Ishikawa (cell line): ENCODE measurements at regions not wholly inside any gene's neighbourhood (a gene's known extent, or its start where the extent isn't known, plus 50 kb on each side); places are given as distances from the start of the nearest gene placed in this dataset.

ENCODE experiments used
- CEBPB ChIP-seq: IDR thresholded peaks from 2 replicates; pipeline ENCODE4 v1.6.1; 2012
- CREB1 ChIP-seq: IDR thresholded peaks from 2 replicates; pipeline ENCODE4 v1.6.1; 2012; ENCODE audit warnings: low read depth
- EGR1 ChIP-seq: IDR thresholded peaks from 2 replicates; pipeline ENCODE4 v1.6.1; 2012
- EP300 ChIP-seq: IDR thresholded peaks from 2 replicates; pipeline ENCODE4 v1.6.1; 2012; ENCODE audit warnings: borderline replicate concordance
- FOXM1 ChIP-seq: IDR thresholded peaks from 2 replicates; pipeline ENCODE4 v1.6.1; 2012; ENCODE audit warnings: low read depth, borderline replicate concordance
- NFIC ChIP-seq: IDR thresholded peaks from 2 replicates; pipeline ENCODE4 v1.6.1; 2012
- RAD21 ChIP-seq: IDR thresholded peaks from 2 replicates; pipeline ENCODE4 v1.6.1; 2012; ENCODE audit warnings: low read depth
- TAF1 ChIP-seq: IDR thresholded peaks from 2 replicates; pipeline ENCODE4 v1.6.1; 2012; ENCODE audit warnings: low read depth, mild to moderate bottlenecking
- TCF12 ChIP-seq: IDR thresholded peaks from 2 replicates; pipeline ENCODE4 v1.6.1; 2012; ENCODE audit warnings: low read depth
- TEAD4 ChIP-seq: IDR thresholded peaks from 2 replicates; pipeline ENCODE4 v1.6.1; 2012
- USF1 ChIP-seq: IDR thresholded peaks from 2 replicates; pipeline ENCODE4 v1.6.1; 2012
- YY1 ChIP-seq: IDR thresholded peaks from 2 replicates; pipeline ENCODE4 v1.6.1; 2012; ENCODE audit warnings: low read depth
- ZBTB7A ChIP-seq: IDR thresholded peaks from 2 replicates; pipeline ENCODE4 v1.6.1; 2012; ENCODE audit warnings: low read depth
- TF ChIP-seq, protein P1 (sequence below): IDR thresholded peaks from 2 replicates; pipeline ENCODE4 v1.6.1; 2012
- TF ChIP-seq, protein P2 (sequence below): IDR thresholded peaks from 2 replicates; pipeline ENCODE4 v1.6.1; 2012; ENCODE audit warnings: low read depth, mild to moderate bottlenecking

DNA sequence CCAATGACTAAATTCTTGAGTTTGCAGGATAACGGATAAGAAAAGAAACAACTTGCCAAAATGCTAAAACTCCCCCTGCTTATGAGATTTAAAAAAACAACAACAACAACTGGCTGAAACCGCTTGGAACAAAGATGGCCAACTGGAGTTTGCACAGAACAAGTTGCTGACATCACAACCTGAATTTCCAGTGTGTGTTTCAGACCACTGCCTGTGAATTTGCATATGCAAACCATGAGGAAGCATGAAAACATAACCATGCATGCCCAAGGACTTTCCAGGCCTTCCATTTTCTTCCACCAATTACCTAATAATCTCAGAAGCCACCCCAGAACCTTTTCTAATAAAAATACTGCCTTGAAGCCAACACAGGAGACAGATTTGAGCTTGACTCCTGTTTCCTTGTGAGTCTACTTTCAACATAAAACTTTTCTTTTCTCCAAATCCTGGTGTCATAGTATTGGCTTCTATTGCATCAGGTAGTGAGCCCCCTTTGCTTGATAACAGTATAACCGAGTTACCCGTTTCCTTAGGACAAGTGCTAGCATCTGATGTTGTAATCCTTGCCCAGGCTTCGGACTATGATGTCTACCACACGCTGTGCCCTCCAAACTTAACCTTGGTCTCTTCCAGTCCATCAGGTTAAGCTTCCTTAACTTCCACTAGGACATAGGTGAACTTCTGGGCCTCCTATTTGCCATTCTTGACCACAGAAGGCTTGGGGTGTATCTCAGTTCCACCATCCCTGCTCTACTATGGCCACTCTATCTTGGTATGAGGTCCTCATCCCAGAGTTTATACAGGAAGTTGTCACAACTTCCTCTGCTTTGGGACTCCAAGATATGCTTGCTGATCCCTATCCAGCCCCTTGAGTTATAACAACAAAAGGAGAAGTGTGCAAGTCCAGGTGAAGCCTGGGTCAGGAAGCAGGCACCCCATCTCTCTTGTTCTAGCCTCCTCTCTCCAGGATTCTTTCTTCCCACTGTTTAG, 385.5 kb upstream of the INTU start:
- TF ChIP-seq EP300 (no peak), TAF1 (no peak), RAD21 (no peak), ZBTB7A (no peak), CREB1 (no peak), FOXM1 (no peak), CEBPB (no peak), EGR1 (no peak), YY1 (no peak), TEAD4 (no peak), USF1 (no peak), TCF12 (no peak), NFIC (no peak)
- TF ChIP-seq, protein P1, sequence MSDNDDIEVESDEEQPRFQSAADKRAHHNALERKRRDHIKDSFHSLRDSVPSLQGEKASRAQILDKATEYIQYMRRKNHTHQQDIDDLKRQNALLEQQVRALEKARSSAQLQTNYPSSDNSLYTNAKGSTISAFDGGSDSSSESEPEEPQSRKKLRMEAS, result no peak
- TF ChIP-seq, protein P2, sequence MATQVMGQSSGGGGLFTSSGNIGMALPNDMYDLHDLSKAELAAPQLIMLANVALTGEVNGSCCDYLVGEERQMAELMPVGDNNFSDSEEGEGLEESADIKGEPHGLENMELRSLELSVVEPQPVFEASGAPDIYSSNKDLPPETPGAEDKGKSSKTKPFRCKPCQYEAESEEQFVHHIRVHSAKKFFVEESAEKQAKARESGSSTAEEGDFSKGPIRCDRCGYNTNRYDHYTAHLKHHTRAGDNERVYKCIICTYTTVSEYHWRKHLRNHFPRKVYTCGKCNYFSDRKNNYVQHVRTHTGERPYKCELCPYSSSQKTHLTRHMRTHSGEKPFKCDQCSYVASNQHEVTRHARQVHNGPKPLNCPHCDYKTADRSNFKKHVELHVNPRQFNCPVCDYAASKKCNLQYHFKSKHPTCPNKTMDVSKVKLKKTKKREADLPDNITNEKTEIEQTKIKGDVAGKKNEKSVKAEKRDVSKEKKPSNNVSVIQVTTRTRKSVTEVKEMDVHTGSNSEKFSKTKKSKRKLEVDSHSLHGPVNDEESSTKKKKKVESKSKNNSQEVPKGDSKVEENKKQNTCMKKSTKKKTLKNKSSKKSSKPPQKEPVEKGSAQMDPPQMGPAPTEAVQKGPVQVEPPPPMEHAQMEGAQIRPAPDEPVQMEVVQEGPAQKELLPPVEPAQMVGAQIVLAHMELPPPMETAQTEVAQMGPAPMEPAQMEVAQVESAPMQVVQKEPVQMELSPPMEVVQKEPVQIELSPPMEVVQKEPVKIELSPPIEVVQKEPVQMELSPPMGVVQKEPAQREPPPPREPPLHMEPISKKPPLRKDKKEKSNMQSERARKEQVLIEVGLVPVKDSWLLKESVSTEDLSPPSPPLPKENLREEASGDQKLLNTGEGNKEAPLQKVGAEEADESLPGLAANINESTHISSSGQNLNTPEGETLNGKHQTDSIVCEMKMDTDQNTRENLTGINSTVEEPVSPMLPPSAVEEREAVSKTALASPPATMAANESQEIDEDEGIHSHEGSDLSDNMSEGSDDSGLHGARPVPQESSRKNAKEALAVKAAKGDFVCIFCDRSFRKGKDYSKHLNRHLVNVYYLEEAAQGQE, result no peak

DNA sequence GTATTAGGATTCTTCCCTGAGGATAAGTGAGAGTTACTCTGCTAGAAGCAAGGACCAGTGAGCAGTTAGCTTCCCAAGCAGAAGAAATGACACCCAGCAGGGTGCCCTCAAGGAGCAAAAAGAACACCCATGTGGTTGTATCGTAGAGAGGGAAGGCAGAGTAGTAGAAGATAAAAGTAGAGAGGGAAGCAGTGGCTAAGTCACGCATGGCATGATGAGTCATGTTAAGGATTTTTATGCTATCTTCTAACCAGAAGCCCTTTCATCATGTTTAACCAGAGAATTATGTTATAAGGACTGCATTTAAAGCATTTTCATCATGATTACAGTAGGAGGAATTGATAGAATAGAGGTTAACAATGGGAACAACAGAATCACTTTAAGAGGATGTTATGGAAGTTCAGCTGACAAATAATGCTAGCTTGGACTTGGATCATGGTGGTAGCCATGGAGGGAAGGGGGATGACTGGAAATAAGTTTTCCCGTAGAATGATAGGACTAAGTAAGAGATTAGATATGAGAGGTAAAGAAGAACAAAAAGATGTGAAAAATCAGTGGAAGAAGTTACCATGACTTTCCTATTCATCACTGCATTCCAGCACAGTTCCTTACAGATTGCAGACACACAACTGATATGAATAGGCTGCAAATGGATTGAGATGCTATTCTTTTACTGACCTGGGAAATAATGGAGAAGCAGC, 383.5 kb upstream of the INTU start:
- TF ChIP-seq YY1 (no peak), TCF12 (no peak), TEAD4 (no peak), CEBPB (no peak), EP300 (no peak), CREB1 (no peak)

DNA sequence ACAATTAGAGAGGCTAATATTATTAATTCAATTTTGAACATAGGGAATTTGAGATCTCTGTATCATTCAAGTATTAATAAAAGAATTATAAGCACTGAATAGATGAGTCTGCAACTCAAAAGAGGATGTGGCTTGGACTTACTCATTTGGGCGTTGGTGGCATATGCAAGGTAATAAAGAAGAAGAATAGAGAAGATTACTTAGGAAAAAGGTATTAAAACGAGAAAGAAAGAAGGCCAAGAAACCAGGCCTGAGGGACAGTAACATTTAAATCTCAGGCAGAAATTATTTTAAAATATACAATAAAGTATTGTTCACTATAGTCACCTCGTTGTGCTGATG, 383.0 kb upstream of the INTU start:
- TF ChIP-seq TAF1 (no peak), USF1 (no peak), EP300 (no peak)

- TF ChIP-seq CEBPB (no peak), EGR1 (no peak), RAD21 (no peak)
Measured at GRCh38 chr4:127250577-127250976, 382.2 kb upstream of the INTU start.

DNA sequence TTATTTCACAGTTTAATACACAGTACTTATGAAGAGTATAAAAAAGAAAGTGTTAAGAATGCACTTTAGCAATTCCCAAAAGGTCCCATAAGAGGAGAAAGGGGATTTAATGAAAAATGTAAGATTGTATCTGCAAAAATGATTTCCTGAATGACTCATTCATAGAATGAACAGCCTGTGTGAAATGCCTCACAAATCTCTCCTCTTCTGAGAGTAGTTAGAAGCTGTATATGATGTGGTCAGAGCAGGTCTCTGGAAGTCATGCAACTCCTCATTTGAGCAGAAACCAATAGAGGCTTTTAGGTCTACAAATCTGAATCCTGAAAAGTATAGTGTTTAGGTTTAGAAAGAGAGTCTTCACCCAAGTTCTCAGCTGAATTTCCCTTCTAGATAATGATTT, 381.3 kb upstream of the INTU start:
- TF ChIP-seq EGR1 (no peak), TAF1 (no peak), ZBTB7A (no peak)

GRCh38 chr4:127256500-127256899, 376.3 kb upstream of the INTU start:
- TF ChIP-seq TAF1, result no peak
- TF ChIP-seq FOXM1, result no peak
- TF ChIP-seq, protein P2, result no peak

DNA sequence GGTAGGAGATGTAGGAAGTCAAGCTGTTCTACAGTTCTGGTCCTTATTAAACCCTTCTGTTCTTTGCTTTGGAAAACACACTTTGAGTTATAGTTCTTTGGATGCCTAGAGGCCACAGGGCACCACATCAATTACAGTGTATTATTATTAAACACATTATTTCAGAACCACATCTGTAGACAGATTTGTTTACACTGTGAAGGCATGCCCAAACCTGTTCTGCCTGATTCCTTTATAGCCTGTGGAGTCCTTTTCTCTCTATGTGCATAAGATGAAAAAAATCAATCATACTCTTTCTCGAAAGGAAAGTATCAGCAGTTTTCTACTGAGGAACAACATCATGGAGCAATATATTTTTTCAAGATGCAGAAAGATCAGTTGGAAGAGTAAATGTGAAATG, 371.3 kb upstream of the INTU start:
- TF ChIP-seq TEAD4 (no peak), ZBTB7A (no peak), EGR1 (no peak), CEBPB (no peak), CREB1 (no peak), RAD21 (no peak), TAF1 (no peak), FOXM1 (no peak), TCF12 (no peak), NFIC (no peak), EP300 (no peak), USF1 (no peak), YY1 (no peak)
- TF ChIP-seq, protein P1, result no peak
- TF ChIP-seq, protein P2, result no peak
